Hepatocyte (in vitro differentiated cells): ENCODE measurements at regions not wholly inside any gene's neighbourhood (a gene's known extent, or its start where the extent isn't known, plus 50 kb on each side); places are given as distances from the start of the nearest gene placed in this dataset.

Experiments
- DNase-seq: peaks from one replicate; pipeline ENCODE4 v3.0.0-alpha.2; 2016; ENCODE audit warnings: low spot score
- H2AFZ ChIP-seq: fragments of 200-600 bp; sonication (generic); 2 replicates; pipeline ENCODE4 v1.6.0; 2016; ENCODE audit warnings: antibody characterized with exemption, mild to moderate bottlenecking
- H3K27ac ChIP-seq: fragments of 200-600 bp; sonication (generic); 2 replicates; pipeline ENCODE4 v1.5.1; 2016; ENCODE audit warnings: mild to moderate bottlenecking
- H3K27me3 ChIP-seq: fragments of 200-600 bp; sonication (generic); 2 replicates; pipeline ENCODE4 v1.6.1; 2016
- H3K36me3 ChIP-seq: fragments of 200-600 bp; sonication (generic); replicated peaks from 2 replicates; pipeline ENCODE4 v1.5.1; 2016; ENCODE audit warnings: low read depth; ENCODE audit not compliant: insufficient read depth
- H3K4me1 ChIP-seq: fragments of 200-600 bp; sonication (generic); 2 replicates; pipeline ENCODE4 v1.5.1; 2016; ENCODE audit warnings: mild to moderate bottlenecking, moderate library complexity; ENCODE audit not compliant: insufficient read depth
- H3K4me2 ChIP-seq: fragments of 200-600 bp; sonication (generic); 2 replicates; pipeline ENCODE4 v1.6.0; 2016
- H3K4me3 ChIP-seq: fragments of 200-600 bp; sonication (generic); 2 replicates; pipeline ENCODE4 v1.5.1; 2016; ENCODE audit warnings: mild to moderate bottlenecking
- H3K79me2 ChIP-seq: fragments of 200-600 bp; sonication (generic); 2 replicates; pipeline ENCODE4 v1.6.0; 2017; ENCODE audit warnings: mild to moderate bottlenecking
- H3K9me2 ChIP-seq: fragments of 200-600 bp; sonication (generic); replicated peaks from 2 replicates; pipeline ENCODE4 v1.6.0; 2017; ENCODE audit warnings: mild to moderate bottlenecking; ENCODE audit not compliant: insufficient read depth
- H3K9me3 ChIP-seq: fragments of 200-600 bp; sonication (generic); 2 replicates; pipeline ENCODE4 v1.5.1; 2016; ENCODE audit warnings: low read depth, mild to moderate bottlenecking
- H4K20me1 ChIP-seq: fragments of 200-600 bp; sonication (generic); 2 replicates; pipeline ENCODE4 v1.6.0; 2016; ENCODE audit warnings: mild to moderate bottlenecking; ENCODE audit not compliant: insufficient read depth, poor library complexity, severe bottlenecking
- CTCF ChIP-seq: fragments of 200-600 bp; sonication (generic); IDR thresholded peaks from 2 replicates; pipeline ENCODE4 v1.5.1; 2016; ENCODE audit warnings: antibody characterized with exemption, mild to moderate bottlenecking; ENCODE audit not compliant: poor library complexity
- EZH2 ChIP-seq: fragments of 200-600 bp; sonication (generic); IDR thresholded peaks from 2 replicates; pipeline ENCODE4 v1.6.1; 2016; ENCODE audit warnings: antibody characterized with exemption, mild to moderate bottlenecking, borderline replicate concordance
- EZH2phosphoT487 ChIP-seq: fragments of 200-600 bp; sonication (generic); IDR thresholded peaks from one replicate; pipeline ENCODE4 v1.6.1; 2018; ENCODE audit warnings: antibody characterized with exemption, mild to moderate bottlenecking, low read depth, moderate library complexity; ENCODE audit not compliant: unreplicated experiment, severe bottlenecking
- WGBS: methylation state at CpG from one replicate; pipeline ENCODE4 v1.1.6; 2016; ENCODE audit warnings: low lambda C conversion rate; ENCODE audit errors: missing lambda C conversion rate; 5-methylcytosine and 5-hydroxymethylcytosine counted together

- no peak overlapping the region for H2AFZ ChIP-seq
- TF ChIP-seq EZH2 = no peak
- no peak for TF ChIP-seq CTCF
- TF ChIP-seq EZH2phosphoT487 = no peak
- no peaks in the 10 kb centered on the region for H3K36me3 ChIP-seq
- H3K9me2 ChIP-seq = no peaks in the 10 kb centered on the region
- 63% methylated on average over 1 of the region's 1 CpG for WGBS
- no peak for DNase-seq
- no peaks in the 10 kb centered on the region for H4K20me1 ChIP-seq
- no peaks in the 10 kb centered on the region for H3K79me2 ChIP-seq
- no peak overlapping the region for H3K27ac ChIP-seq
- no peaks in the 10 kb centered on the region for H3K4me1 ChIP-seq
- H3K27me3 ChIP-seq = no peaks in the 10 kb centered on the region
- H3K4me2 ChIP-seq = no peak overlapping the region
- H3K4me3 ChIP-seq = no peak overlapping the region
- no peaks in the 10 kb centered on the region for H3K9me3 ChIP-seq
These were observed 689.3 kb downstream of the CENPC start for GRCh38 chr4:66855956-66856355.

- H4K20me1 ChIP-seq = no peaks in the 10 kb centered on the region
- no peak overlapping the region for H3K4me2 ChIP-seq
- 89% methylated on average over 3 of the region's 3 CpGs for WGBS
- H3K4me3 ChIP-seq = no peak overlapping the region
- H3K27ac ChIP-seq = no peak overlapping the region
- DNase-seq = no peak
- no peaks in the 10 kb centered on the region for H3K9me3 ChIP-seq
- H3K79me2 ChIP-seq = no peaks in the 10 kb centered on the region
- no peaks in the 10 kb centered on the region for H3K27me3 ChIP-seq
- H3K4me1 ChIP-seq = no peaks in the 10 kb centered on the region
- no peak overlapping the region for H2AFZ ChIP-seq
- H3K9me2 ChIP-seq = no peaks in the 10 kb centered on the region
- H3K36me3 ChIP-seq = no peaks in the 10 kb centered on the region
- TF ChIP-seq EZH2phosphoT487 = no peak
- TF ChIP-seq EZH2 = no peak
- no peak for TF ChIP-seq CTCF
These were observed 691.5 kb downstream of the CENPC start for GRCh38 chr4:66853845-66854244.

GRCh38 chr4:66852843-66853242 is 692.5 kb downstream of the CENPC start:
- Histone ChIP-seq H4K20me1 (no peaks in the 10 kb centered on the region), H3K36me3 (no peaks in the 10 kb centered on the region), H3K27me3 (no peaks in the 10 kb centered on the region), H3K9me3 (no peaks in the 10 kb centered on the region), H3K79me2 (no peaks in the 10 kb centered on the region), H3K4me1 (no peaks in the 10 kb centered on the region), H2AFZ (no peak overlapping the region), H3K4me2 (no peak overlapping the region), H3K9me2 (no peaks in the 10 kb centered on the region), H3K27ac (no peak overlapping the region), H3K4me3 (no peak overlapping the region)
- 79% methylated on average over 2 of the region's 2 CpGs for WGBS
- no peak for DNase-seq
- TF ChIP-seq EZH2 (no peak), CTCF (no peak), EZH2phosphoT487 (no peak)

- H2AFZ ChIP-seq = no peak overlapping the region
- H3K4me3 ChIP-seq = no peak overlapping the region
- no peaks in the 10 kb centered on the region for H3K36me3 ChIP-seq
- no peak overlapping the region for H3K4me2 ChIP-seq
- H4K20me1 ChIP-seq = no peaks in the 10 kb centered on the region
- H3K79me2 ChIP-seq = no peaks in the 10 kb centered on the region
- H3K4me1 ChIP-seq = no peaks in the 10 kb centered on the region
- WGBS = 73% methylated on average over 1 of the region's 1 CpG
- no peaks in the 10 kb centered on the region for H3K9me2 ChIP-seq
- TF ChIP-seq EZH2phosphoT487 (no peak), EZH2 (no peak)
- no peak overlapping the region for H3K27ac ChIP-seq
- H3K27me3 ChIP-seq = no peaks in the 10 kb centered on the region
- H3K9me3 ChIP-seq = no peaks in the 10 kb centered on the region
- no peak for DNase-seq
These were observed 695.7 kb downstream of the CENPC start for GRCh38 chr4:66849596-66849995.
